ENCODE measurements at regions not wholly inside any gene's neighbourhood (a gene's known extent, or its start where the extent isn't known, plus 50 kb on each side); places are given as distances from the start of the nearest gene placed in this dataset.
"Not testable (repeated sequence)": the region's sequence is repeated elsewhere in the genome, so short reads cannot be mapped to it uniquely, and the experiment has no call there.

GRCh38 chr13:90726375-90726774 is 621.1 kb upstream of the MIR17HG start:
- no peak for DNase-seq (ENCODE audit: low spot score)

GRCh38 chr13:90732049-90732448 is 615.4 kb upstream of the MIR17HG start:
- DNase-seq (ENCODE audit: low spot score) = no peak

- DNase-seq (ENCODE audit: low spot score) = not testable (repeated sequence)
These were observed 613.0 kb upstream of the MIR17HG start for GRCh38 chr13:90734497-90734896.

- no peak for DNase-seq (ENCODE audit: low spot score)
These were observed 608.6 kb upstream of the MIR17HG start for GRCh38 chr13:90738881-90739280.

GRCh38 chr13:90740099-90740498 is 607.4 kb upstream of the MIR17HG start:
- DNase-seq (ENCODE audit: low spot score) = no peak

GRCh38 chr13:90742381-90742780 is 605.1 kb upstream of the MIR17HG start:
- DNase-seq (ENCODE audit: low spot score) = no peak

GRCh38 chr13:90746230-90746629 is 601.3 kb upstream of the MIR17HG start:
- DNase-seq (ENCODE audit: low spot score) = no peak

GRCh38 chr13:90750021-90750420 is 597.5 kb upstream of the MIR17HG start:
- DNase-seq (ENCODE audit: low spot score) = no peak

- DNase-seq (ENCODE audit: low spot score) = no peak
These were observed 596.5 kb upstream of the MIR17HG start for GRCh38 chr13:90751026-90751425.

GRCh38 chr13:90752070-90752469 is 595.4 kb upstream of the MIR17HG start:
- no peak for DNase-seq (ENCODE audit: low spot score)

GRCh38 chr13:90757127-90757680 is 590.3 kb upstream of the MIR17HG start:
- no peak for DNase-seq (ENCODE audit: low spot score)

GRCh38 chr13:90760639-90761038 is 586.8 kb upstream of the MIR17HG start:
- DNase-seq (ENCODE audit: low spot score) = no peak

- DNase-seq (ENCODE audit: low spot score) = no peak
These were observed 583.9 kb upstream of the MIR17HG start for GRCh38 chr13:90763476-90764150.

- no peak for DNase-seq (ENCODE audit: low spot score)
These were observed 581.0 kb upstream of the MIR17HG start for GRCh38 chr13:90766386-90766902.

- DNase-seq (ENCODE audit: low spot score) = no peak
These were observed 579.4 kb upstream of the MIR17HG start for GRCh38 chr13:90768116-90768515.

- no peak for DNase-seq (ENCODE audit: low spot score)
These were observed 578.1 kb upstream of the MIR17HG start for GRCh38 chr13:90769387-90769786.

- DNase-seq (ENCODE audit: low spot score) = no peak
These were observed 577.2 kb upstream of the MIR17HG start for GRCh38 chr13:90770334-90770733.

- no peak for DNase-seq (ENCODE audit: low spot score)
These were observed 573.8 kb upstream of the MIR17HG start for GRCh38 chr13:90773681-90774080.

- no peak for DNase-seq (ENCODE audit: low spot score)
These were observed 571.3 kb upstream of the MIR17HG start for GRCh38 chr13:90776051-90776748.

- DNase-seq (ENCODE audit: low spot score) = no peak
These were observed 564.2 kb upstream of the MIR17HG start for GRCh38 chr13:90783273-90783672.

GRCh38 chr13:90787007-90787406 is 560.5 kb upstream of the MIR17HG start:
- DNase-seq (ENCODE audit: low spot score) = no peak

- DNase-seq (ENCODE audit: low spot score) = no peak
These were observed 555.2 kb upstream of the MIR17HG start for GRCh38 chr13:90792335-90792734.

GRCh38 chr13:90793261-90793820 is 554.1 kb upstream of the MIR17HG start:
- DNase-seq (ENCODE audit: low spot score) = no peak

Data from mucosa of gallbladder (tissue), 1 donor.